Prostate gland (tissue), 2 donors: ENCODE measurements at regions not wholly inside any gene's neighbourhood (a gene's known extent, or its start where the extent isn't known, plus 50 kb on each side); places are given as distances from the start of the nearest gene placed in this dataset.

Experiments
- DNase-seq: peaks from one replicate; pipeline ENCODE4 v3.0.0-alpha.2; 2019; ENCODE audit warnings: low spot score
- H3K27ac ChIP-seq, 2 donors: fragments of 200-600 bp; sonication (generic); 2 replicates each; pipeline ENCODE4 v1.5.1; 2017 to 2019
- H3K27me3 ChIP-seq: fragments of 200-600 bp; sonication (generic); replicated peaks from 2 replicates; pipeline ENCODE4 v1.5.1; 2019; ENCODE audit not compliant: insufficient read depth
- H3K36me3 ChIP-seq, 2 donors: fragments of 200-600 bp; sonication (generic); 1 replicate in 1 of 2; 2 replicates in 1 of 2; pipeline versions ENCODE4 v1.5.1 to v1.8.1; 2017 to 2019
- H3K4me1 ChIP-seq: fragments of 200-600 bp; sonication (generic); replicated peaks from 2 replicates; pipeline ENCODE4 v1.5.1; 2019
- H3K4me3 ChIP-seq, 2 donors: fragments of 200-600 bp; sonication (generic); 2 replicates each; pipeline ENCODE4 v1.5.1; 2017 to 2019
- H3K9me3 ChIP-seq: fragments of 200-600 bp; sonication (generic); 2 replicates; pipeline ENCODE4 v1.5.1; 2017
- POLR2A ChIP-seq: fragments of 450-650 bp; IDR thresholded peaks from one replicate; pipeline ENCODE4 v1.6.1; 2016; ENCODE audit warnings: antibody characterized with exemption, mild to moderate bottlenecking
- POLR2AphosphoS5 ChIP-seq: sonication (generic); formaldehyde crosslinking; IDR thresholded peaks from one replicate; pipeline ENCODE4 v1.6.1; 2017; ENCODE audit warnings: antibody characterized with exemption
- WGBS: methylation state at CpG from one replicate; pipeline ENCODE4 v1.1.5; 2018; 5-methylcytosine and 5-hydroxymethylcytosine counted together
- intact Hi-C: fragments of 100-400 bp; cut with DNase I; formaldehyde crosslinking; loops from one replicate; pipeline ENCODE4 v1.14.2; 2022
- TF ChIP-seq, protein P1 (sequence below), 4 experiments: fragments of 200-600 bp in 2 of 4; fragments of 450-650 bp in 2 of 4; sonication (generic) in 2 of 4; IDR thresholded peaks; 1 replicate in 3 of 4; 2 replicates in 1 of 4; pipeline ENCODE4 v1.5.1; 2016 to 2019; ENCODE audit warnings: antibody characterized with exemption in 4 of 4, mild to moderate bottlenecking in 2 of 4, moderate library complexity in 2 of 4

DNA sequence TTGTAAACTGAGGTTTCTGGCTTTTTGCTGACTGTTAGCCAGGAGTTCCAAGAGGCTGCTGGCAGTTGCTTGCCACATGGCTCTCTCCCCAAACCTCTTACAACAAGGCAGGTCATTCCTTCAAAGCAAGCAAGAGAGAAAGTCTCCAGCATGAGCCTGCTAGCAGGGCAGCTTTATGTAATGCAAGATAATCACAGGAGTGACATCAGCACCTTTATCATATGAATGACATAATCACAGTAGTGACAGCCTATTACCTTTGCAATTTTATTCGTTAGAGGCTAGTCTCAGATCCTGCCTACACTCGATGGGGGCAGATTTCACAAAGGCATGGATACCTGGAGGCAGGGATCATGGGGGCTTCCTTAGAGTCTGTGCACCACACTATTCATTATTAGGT, 79.5 kb upstream of the KCNJ16 start:
- Histone ChIP-seq H3K27me3 (no peaks in the 10 kb centered on the region), H3K4me1 (no peaks in the 10 kb centered on the region), H3K4me3 (no peak overlapping the region), H3K9me3 (no peaks in the 10 kb centered on the region), H3K36me3 (no peaks in the 10 kb centered on the region), H3K27ac (no peak overlapping the region)
- intact Hi-C loops: no loop called here
- no peak for DNase-seq
- TF ChIP-seq POLR2A: no peak
- TF ChIP-seq POLR2AphosphoS5: no peak
- 96% methylated on average over 2 of the region's 2 CpGs for WGBS

DNA sequence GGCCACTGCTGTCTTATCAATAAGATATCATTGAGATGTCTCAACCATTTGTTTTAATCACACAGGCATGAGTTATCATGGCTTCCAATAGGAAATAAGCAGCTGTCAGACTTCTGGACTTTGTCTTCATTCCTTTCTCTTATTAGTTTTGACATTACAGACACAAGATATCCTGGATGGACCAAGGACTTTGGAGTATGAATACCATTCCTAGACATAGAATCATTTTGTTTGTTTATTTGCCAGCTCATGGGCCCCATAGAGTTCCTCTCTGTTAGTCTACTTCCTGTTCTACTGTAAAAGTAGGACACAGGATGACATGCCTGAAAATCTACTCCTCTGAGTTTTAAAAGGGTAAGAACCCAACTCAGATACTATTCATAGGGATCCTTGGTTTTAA, 77.7 kb upstream of the KCNJ16 start:
- no peak for DNase-seq
- Histone ChIP-seq H3K4me3 (no peak overlapping the region), H3K9me3 (no peaks in the 10 kb centered on the region), H3K36me3 (no peaks in the 10 kb centered on the region), H3K27ac (no peak overlapping the region), H3K4me1 (no peaks in the 10 kb centered on the region), H3K27me3 (no peaks in the 10 kb centered on the region)
- intact Hi-C loops: no loop called here
- TF ChIP-seq POLR2AphosphoS5: no peak
- TF ChIP-seq POLR2A: no peak
- TF ChIP-seq, protein P1, sequence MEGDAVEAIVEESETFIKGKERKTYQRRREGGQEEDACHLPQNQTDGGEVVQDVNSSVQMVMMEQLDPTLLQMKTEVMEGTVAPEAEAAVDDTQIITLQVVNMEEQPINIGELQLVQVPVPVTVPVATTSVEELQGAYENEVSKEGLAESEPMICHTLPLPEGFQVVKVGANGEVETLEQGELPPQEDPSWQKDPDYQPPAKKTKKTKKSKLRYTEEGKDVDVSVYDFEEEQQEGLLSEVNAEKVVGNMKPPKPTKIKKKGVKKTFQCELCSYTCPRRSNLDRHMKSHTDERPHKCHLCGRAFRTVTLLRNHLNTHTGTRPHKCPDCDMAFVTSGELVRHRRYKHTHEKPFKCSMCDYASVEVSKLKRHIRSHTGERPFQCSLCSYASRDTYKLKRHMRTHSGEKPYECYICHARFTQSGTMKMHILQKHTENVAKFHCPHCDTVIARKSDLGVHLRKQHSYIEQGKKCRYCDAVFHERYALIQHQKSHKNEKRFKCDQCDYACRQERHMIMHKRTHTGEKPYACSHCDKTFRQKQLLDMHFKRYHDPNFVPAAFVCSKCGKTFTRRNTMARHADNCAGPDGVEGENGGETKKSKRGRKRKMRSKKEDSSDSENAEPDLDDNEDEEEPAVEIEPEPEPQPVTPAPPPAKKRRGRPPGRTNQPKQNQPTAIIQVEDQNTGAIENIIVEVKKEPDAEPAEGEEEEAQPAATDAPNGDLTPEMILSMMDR (IDR thresholded peaks at IDR 0.05): no peak

DNA sequence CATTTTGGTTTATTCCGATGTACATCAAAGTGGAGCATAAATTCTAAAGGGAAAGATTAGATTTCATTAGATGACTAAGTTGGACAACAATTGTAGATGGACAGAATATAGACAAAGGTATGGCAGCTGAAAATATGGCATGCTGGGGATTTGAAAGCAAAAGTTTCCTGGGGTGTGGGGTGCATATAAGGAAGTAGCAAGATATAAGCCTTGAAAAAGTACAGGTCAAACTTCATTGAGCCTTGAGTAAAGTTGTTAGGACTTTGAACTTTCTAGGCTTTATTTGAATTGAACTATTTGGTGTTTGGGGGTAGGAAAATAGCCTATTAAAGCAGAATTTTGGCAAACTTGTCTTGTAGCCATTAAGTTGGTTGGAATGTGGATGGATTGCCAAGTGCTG, 75.8 kb upstream of the KCNJ16 start:
- no peak overlapping the region for H3K4me3 ChIP-seq
- DNase-seq: no peak
- intact Hi-C loops: no loop called here
- H3K9me3 ChIP-seq: no peaks in the 10 kb centered on the region
- WGBS: 93% methylated on average over 1 of the region's 1 CpG
- H3K27ac ChIP-seq: no peak overlapping the region
- H3K27me3 ChIP-seq: no peaks in the 10 kb centered on the region
- no peaks in the 10 kb centered on the region for H3K4me1 ChIP-seq
- TF ChIP-seq, protein P1 (IDR thresholded peaks at IDR 0.05): no peak
- TF ChIP-seq POLR2A (no peak), POLR2AphosphoS5 (no peak)
- H3K36me3 ChIP-seq: no peaks in the 10 kb centered on the region

DNA sequence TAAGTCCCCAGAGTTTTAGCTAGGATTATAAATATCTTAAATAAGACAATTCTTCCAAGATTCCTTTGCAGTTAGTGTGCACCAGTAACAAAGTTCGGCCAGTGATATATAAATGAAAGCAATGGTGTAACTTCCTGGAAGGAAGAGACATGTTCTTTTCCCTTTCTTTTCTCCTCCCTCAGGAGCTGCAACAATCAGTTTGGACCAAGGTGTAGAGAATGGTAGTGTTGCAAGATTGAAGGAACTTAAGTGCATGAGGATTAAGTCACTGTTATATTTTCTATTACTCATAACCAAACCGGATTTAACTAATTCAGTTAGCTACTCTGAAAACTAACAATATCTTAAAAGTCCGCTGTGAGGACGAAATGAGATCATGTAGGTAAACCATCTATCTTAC, 68.9 kb upstream of the KCNJ16 start:
- no peaks in the 10 kb centered on the region for H3K36me3 ChIP-seq
- H3K27me3 ChIP-seq: no peaks in the 10 kb centered on the region
- no peaks in the 10 kb centered on the region for H3K4me1 ChIP-seq
- no peaks in the 10 kb centered on the region for H3K9me3 ChIP-seq
- TF ChIP-seq POLR2A: no peak
- TF ChIP-seq, protein P1 (IDR thresholded peaks at IDR 0.05): no peak
- TF ChIP-seq POLR2AphosphoS5: no peak
- no peak overlapping the region for H3K27ac ChIP-seq
- WGBS: 87% methylated on average over 4 of the region's 4 CpGs
- H3K4me3 ChIP-seq: no peak overlapping the region
- intact Hi-C loops: no loop called here
- DNase-seq: no peak

DNA sequence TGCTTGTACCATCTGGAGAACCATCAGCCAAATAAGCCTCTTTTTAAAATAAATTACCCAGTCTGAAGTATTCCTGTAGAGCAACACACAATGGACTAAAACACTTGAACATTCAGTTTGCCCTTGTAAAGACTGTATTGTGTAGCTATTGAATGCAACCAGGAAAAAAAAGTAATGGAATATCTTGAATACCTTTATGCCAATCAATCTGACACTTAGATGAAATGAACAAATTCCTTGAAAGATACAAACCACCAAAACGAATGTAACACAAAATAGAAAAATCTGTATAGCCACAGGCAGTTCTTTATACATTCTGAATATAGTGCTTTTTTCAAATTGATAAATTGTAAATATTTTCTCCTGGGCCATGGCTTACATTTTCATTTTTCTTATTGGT, 63.3 kb upstream of the KCNJ16 start:
- Histone ChIP-seq H3K4me1 (no peaks in the 10 kb centered on the region), H3K36me3 (no peaks in the 10 kb centered on the region)
- intact Hi-C loops: no loop called here

More for the DNA sequence above, 63.3 kb upstream of the KCNJ16 start:
- TF ChIP-seq, protein P1 (IDR thresholded peaks at IDR 0.05): no peak
- TF ChIP-seq POLR2AphosphoS5 (no peak), POLR2A (no peak)
- 72% methylated on average over 1 of the region's 1 CpG for WGBS
- no peak overlapping the region for H3K27ac ChIP-seq
- no peaks in the 10 kb centered on the region for H3K9me3 ChIP-seq
- no peak overlapping the region for H3K4me3 ChIP-seq
- no peak for DNase-seq
- no peaks in the 10 kb centered on the region for H3K27me3 ChIP-seq
